ENCODE measurements at regions not wholly inside any gene's neighbourhood (a gene's known extent, or its start where the extent isn't known, plus 50 kb on each side); places are given as distances from the start of the nearest gene placed in this dataset.
"Not testable (repeated sequence)": the region's sequence is repeated elsewhere in the genome, so short reads cannot be mapped to it uniquely, and the experiment has no call there.

GRCh38 chrX:1899841-1900240, 285.0 kb downstream of the ASMT start:
- Histone ChIP-seq H3K9me3 (ENCODE audit: low read length) (no peaks in the 10 kb centered on the region), H3K27me3 (ENCODE audit: insufficient read depth, low read length) (no peaks in the 10 kb centered on the region), H3K4me1 (ENCODE audit: insufficient read depth, low read length) (no peaks in the 10 kb centered on the region), H3K4me3 (ENCODE audit: low read length) (no peak overlapping the region), H3K36me3 (ENCODE audit: insufficient read depth, low read length) (no peaks in the 10 kb centered on the region), H2AFZ (ENCODE audit: low read depth, low read length) (no peak overlapping the region)

GRCh38 chrX:1902901-1903235, 288.0 kb downstream of the ASMT start:
- no peak overlapping the region for H2AFZ ChIP-seq (ENCODE audit: low read depth, low read length)
- H3K9me3 ChIP-seq (ENCODE audit: low read length) = peaks cover 4% of the 10 kb centered on the region
- no peak overlapping the region for H3K4me3 ChIP-seq (ENCODE audit: low read length)
- no peaks in the 10 kb centered on the region for H3K36me3 ChIP-seq (ENCODE audit: insufficient read depth, low read length)
- H3K27me3 ChIP-seq (ENCODE audit: insufficient read depth, low read length) = no peaks in the 10 kb centered on the region
- no peaks in the 10 kb centered on the region for H3K4me1 ChIP-seq (ENCODE audit: insufficient read depth, low read length)

- Histone ChIP-seq H3K4me3 (ENCODE audit: low read length) (no peak overlapping the region), H3K9me3 (ENCODE audit: low read length) (peaks cover 4% of the 10 kb centered on the region), H3K4me1 (ENCODE audit: insufficient read depth, low read length) (no peaks in the 10 kb centered on the region), H3K36me3 (ENCODE audit: insufficient read depth, low read length) (no peaks in the 10 kb centered on the region), H2AFZ (ENCODE audit: low read depth, low read length) (no peak overlapping the region), H3K27me3 (ENCODE audit: insufficient read depth, low read length) (no peaks in the 10 kb centered on the region)
Observed at GRCh38 chrX:1903236-1903935, 288.5 kb downstream of the ASMT start.

- Histone ChIP-seq H2AFZ (ENCODE audit: low read depth, low read length) (no peak overlapping the region), H3K27me3 (ENCODE audit: insufficient read depth, low read length) (no peaks in the 10 kb centered on the region), H3K9me3 (ENCODE audit: low read length) (peaks cover 4% of the 10 kb centered on the region), H3K4me1 (ENCODE audit: insufficient read depth, low read length) (no peaks in the 10 kb centered on the region), H3K36me3 (ENCODE audit: insufficient read depth, low read length) (no peaks in the 10 kb centered on the region), H3K4me3 (ENCODE audit: low read length) (no peak overlapping the region)
Observed at GRCh38 chrX:1904663-1905218, 289.9 kb downstream of the ASMT start.

GRCh38 chrX:1906028-1906427, 291.2 kb downstream of the ASMT start:
- H2AFZ ChIP-seq (ENCODE audit: low read depth, low read length) = no peak overlapping the region
- H3K4me3 ChIP-seq (ENCODE audit: low read length) = no peak overlapping the region
- peaks cover 4% of the 10 kb centered on the region for H3K9me3 ChIP-seq (ENCODE audit: low read length)
- no peaks in the 10 kb centered on the region for H3K4me1 ChIP-seq (ENCODE audit: insufficient read depth, low read length)
- no peaks in the 10 kb centered on the region for H3K27me3 ChIP-seq (ENCODE audit: insufficient read depth, low read length)
- H3K36me3 ChIP-seq (ENCODE audit: insufficient read depth, low read length) = no peaks in the 10 kb centered on the region

GRCh38 chrX:1908996-1909395, 294.1 kb downstream of the ASMT start:
- not testable (repeated sequence) for H3K4me3 ChIP-seq (ENCODE audit: low read length); H3K36me3 ChIP-seq (ENCODE audit: insufficient read depth, low read length); H2AFZ ChIP-seq (ENCODE audit: low read depth, low read length); H3K4me1 ChIP-seq (ENCODE audit: insufficient read depth, low read length); H3K27me3 ChIP-seq (ENCODE audit: insufficient read depth, low read length); H3K9me3 ChIP-seq (ENCODE audit: low read length)

- H2AFZ ChIP-seq (ENCODE audit: low read depth, low read length) = no peak overlapping the region
- no peak overlapping the region for H3K4me3 ChIP-seq (ENCODE audit: low read length)
- no peaks in the 10 kb centered on the region for H3K27me3 ChIP-seq (ENCODE audit: insufficient read depth, low read length)
- H3K9me3 ChIP-seq (ENCODE audit: low read length) = peaks cover 4% of the 10 kb centered on the region
- H3K36me3 ChIP-seq (ENCODE audit: insufficient read depth, low read length) = no peaks in the 10 kb centered on the region
- no peaks in the 10 kb centered on the region for H3K4me1 ChIP-seq (ENCODE audit: insufficient read depth, low read length)
Observed at GRCh38 chrX:1909419-1910206, 294.8 kb downstream of the ASMT start.

- Histone ChIP-seq H3K4me1 (ENCODE audit: insufficient read depth, low read length) (no peaks in the 10 kb centered on the region), H3K27me3 (ENCODE audit: insufficient read depth, low read length) (no peaks in the 10 kb centered on the region), H3K36me3 (ENCODE audit: insufficient read depth, low read length) (no peaks in the 10 kb centered on the region), H3K9me3 (ENCODE audit: low read length) (peaks cover 4% of the 10 kb centered on the region), H3K4me3 (ENCODE audit: low read length) (no peak overlapping the region), H2AFZ (ENCODE audit: low read depth, low read length) (no peak overlapping the region)
Observed at GRCh38 chrX:1910207-1910470, 295.3 kb downstream of the ASMT start.

- no peak overlapping the region for H2AFZ ChIP-seq (ENCODE audit: low read depth, low read length)
- H3K9me3 ChIP-seq (ENCODE audit: low read length) = peaks cover under 1% of the 10 kb centered on the region
Observed at GRCh38 chrX:1911401-1912128, 296.7 kb downstream of the ASMT start.

GRCh38 chrX:1912193-1912592, 297.3 kb downstream of the ASMT start:
- H3K4me3 ChIP-seq (ENCODE audit: low read length) = no peak overlapping the region
- H3K27me3 ChIP-seq (ENCODE audit: insufficient read depth, low read length) = no peaks in the 10 kb centered on the region

More at GRCh38 chrX:1911401-1912128, 296.7 kb downstream of the ASMT start:
- no peaks in the 10 kb centered on the region for H3K4me1 ChIP-seq (ENCODE audit: insufficient read depth, low read length)
- no peaks in the 10 kb centered on the region for H3K27me3 ChIP-seq (ENCODE audit: insufficient read depth, low read length)
- no peak overlapping the region for H3K4me3 ChIP-seq (ENCODE audit: low read length)
- no peaks in the 10 kb centered on the region for H3K36me3 ChIP-seq (ENCODE audit: insufficient read depth, low read length)

GRCh38 chrX:1914606-1915365, 299.9 kb downstream of the ASMT start:
- Histone ChIP-seq H3K9me3 (ENCODE audit: low read length) (no peaks in the 10 kb centered on the region), H3K36me3 (ENCODE audit: insufficient read depth, low read length) (no peaks in the 10 kb centered on the region), H2AFZ (ENCODE audit: low read depth, low read length) (no peak overlapping the region), H3K27me3 (ENCODE audit: insufficient read depth, low read length) (no peaks in the 10 kb centered on the region), H3K4me1 (ENCODE audit: insufficient read depth, low read length) (no peaks in the 10 kb centered on the region), H3K4me3 (ENCODE audit: low read length) (no peak overlapping the region)

More at GRCh38 chrX:1912193-1912592, 297.3 kb downstream of the ASMT start:
- H3K36me3 ChIP-seq (ENCODE audit: insufficient read depth, low read length) = no peaks in the 10 kb centered on the region
- no peak overlapping the region for H2AFZ ChIP-seq (ENCODE audit: low read depth, low read length)
- no peaks in the 10 kb centered on the region for H3K9me3 ChIP-seq (ENCODE audit: low read length)
- no peaks in the 10 kb centered on the region for H3K4me1 ChIP-seq (ENCODE audit: insufficient read depth, low read length)

GRCh38 chrX:1918780-1919179, 303.9 kb downstream of the ASMT start:
- Histone ChIP-seq H3K36me3 (ENCODE audit: insufficient read depth, low read length) (no peaks in the 10 kb centered on the region), H3K27me3 (ENCODE audit: insufficient read depth, low read length) (no peaks in the 10 kb centered on the region), H2AFZ (ENCODE audit: low read depth, low read length) (no peak overlapping the region), H3K4me1 (ENCODE audit: insufficient read depth, low read length) (no peaks in the 10 kb centered on the region), H3K4me3 (ENCODE audit: low read length) (no peak overlapping the region), H3K9me3 (ENCODE audit: low read length) (no peaks in the 10 kb centered on the region)
